Activated naive CD8-positive, alpha-beta T cell treated with anti-CD3 and anti-CD28 coated beads, Interleukin-2, amount 10 ng/mL, durations not matched to agents 7 days and 5 days (primary cell): ENCODE measurements at regions not wholly inside any gene's neighbourhood (a gene's known extent, or its start where the extent isn't known, plus 50 kb on each side); places are given as distances from the start of the nearest gene placed in this dataset.
A peak's percentile ranks its signal among the peaks of the same experiment; 100 is the strongest.

Source experiments
- ATAC-seq: fragments of 150-1000 bp; cut with Tn5 transposase; one replicate; pipeline ENCODE4 v1.10.0; 2021; ENCODE audit warnings: low read depth, moderate library complexity
- POLR2A ChIA-PET: fragments of 350-600 bp; sonication (Branson Sonifier 250); formaldehyde crosslinking; loops from one replicate; lab custom pipeline; 2021; ENCODE audit warnings: antibody characterized with exemption; lab: Charles Lee
- DNase-seq: peaks from one replicate; pipeline ENCODE4 v3.0.0; 2021
- H3K27ac Mint-ChIP-seq: one replicate; pipeline ENCODE4 v1.8.0; 2022; ENCODE audit warnings: mild to moderate bottlenecking, mixed read lengths
- H3K27me3 Mint-ChIP-seq: one replicate; pipeline ENCODE4 v1.8.0; 2022; ENCODE audit warnings: mild to moderate bottlenecking, moderate library complexity, mixed read lengths
- H3K36me3 Mint-ChIP-seq: one replicate; pipeline ENCODE4 v1.8.0; 2021; ENCODE audit warnings: mild to moderate bottlenecking, mixed read lengths
- H3K4me1 Mint-ChIP-seq: one replicate; pipeline ENCODE4 v1.8.0; 2021; ENCODE audit warnings: mixed read lengths
- H3K4me3 Mint-ChIP-seq: one replicate; pipeline ENCODE4 v1.8.0; 2022; ENCODE audit warnings: mild to moderate bottlenecking, moderate library complexity, mixed read lengths
- H3K9me3 Mint-ChIP-seq: one replicate; pipeline ENCODE4 v1.8.0; 2021; ENCODE audit warnings: mixed read lengths

- H3K27ac Mint-ChIP-seq = no peak overlapping the region
- no peaks in the 10 kb centered on the region for H3K4me1 Mint-ChIP-seq
- peaks cover 53% of the 10 kb centered on the region for H3K27me3 Mint-ChIP-seq
- H3K36me3 Mint-ChIP-seq = no peaks in the 10 kb centered on the region
- DNase-seq (no peak), ATAC-seq (no peak)
- H3K4me3 Mint-ChIP-seq = no peak overlapping the region
- H3K9me3 Mint-ChIP-seq = no peaks in the 10 kb centered on the region
- POLR2A ChIA-PET = no interaction called here
Observed at GRCh38 chr14:106821119-106821518, 1294.7 kb downstream of the TMEM121 start.

- POLR2A ChIA-PET = no interaction called here
- DNase-seq = no peak
- no peaks in the 10 kb centered on the region for H3K9me3 Mint-ChIP-seq
- H3K4me1 Mint-ChIP-seq = no peaks in the 10 kb centered on the region
- H3K27ac Mint-ChIP-seq = no peak overlapping the region
- H3K36me3 Mint-ChIP-seq = no peaks in the 10 kb centered on the region
- no peak overlapping the region for H3K4me3 Mint-ChIP-seq
- peaks cover 48% of the 10 kb centered on the region for H3K27me3 Mint-ChIP-seq
- no peak for ATAC-seq
Observed at GRCh38 chr14:106822905-106823304, 1296.5 kb downstream of the TMEM121 start.

- H3K4me1 Mint-ChIP-seq = no peaks in the 10 kb centered on the region
- H3K27me3 Mint-ChIP-seq = peaks cover 44% of the 10 kb centered on the region
- ATAC-seq (no peak), DNase-seq (no peak)
- no peak overlapping the region for H3K27ac Mint-ChIP-seq
- H3K4me3 Mint-ChIP-seq = no peak overlapping the region
- no peaks in the 10 kb centered on the region for H3K9me3 Mint-ChIP-seq
- no peaks in the 10 kb centered on the region for H3K36me3 Mint-ChIP-seq
- POLR2A ChIA-PET = no interaction called here
Observed at GRCh38 chr14:106823552-106823951, 1297.2 kb downstream of the TMEM121 start.

GRCh38 chr14:106826833-106827369 lies 1300.5 kb downstream of the TMEM121 start:
- POLR2A ChIA-PET = no interaction called here
- H3K4me1 Mint-ChIP-seq = peaks cover 2% of the 10 kb centered on the region
- no peak overlapping the region for H3K4me3 Mint-ChIP-seq
- DNase-seq = no peak
- H3K9me3 Mint-ChIP-seq = no peaks in the 10 kb centered on the region
- no peak for ATAC-seq
- H3K27ac Mint-ChIP-seq = no peak overlapping the region
- H3K27me3 Mint-ChIP-seq = peaks cover 30% of the 10 kb centered on the region
- H3K36me3 Mint-ChIP-seq = no peaks in the 10 kb centered on the region

GRCh38 chr14:106831322-106831720 lies 1304.9 kb downstream of the TMEM121 start:
- Mint-ChIP-seq H3K36me3 (no peaks in the 10 kb centered on the region), H3K4me3 (no peak overlapping the region), H3K27ac (no peak overlapping the region), H3K4me1 (peaks cover 2% of the 10 kb centered on the region), H3K27me3 (peaks cover 25% of the 10 kb centered on the region), H3K9me3 (no peaks in the 10 kb centered on the region)
- DNase-seq (peak; percentile 72), ATAC-seq (no peak)
- POLR2A ChIA-PET = no interaction called here

GRCh38 chr14:106837870-106838269 lies 1311.5 kb downstream of the TMEM121 start:
- H3K4me1 Mint-ChIP-seq = peaks cover 4% of the 10 kb centered on the region
- no peak overlapping the region for H3K27ac Mint-ChIP-seq
- H3K27me3 Mint-ChIP-seq = peaks cover 18% of the 10 kb centered on the region
- ATAC-seq = no peak
- H3K4me3 Mint-ChIP-seq = no peak overlapping the region
- no peaks in the 10 kb centered on the region for H3K36me3 Mint-ChIP-seq
- POLR2A ChIA-PET = no interaction called here
- no peaks in the 10 kb centered on the region for H3K9me3 Mint-ChIP-seq
- no peak for DNase-seq

- H3K4me1 Mint-ChIP-seq = peaks cover 15% of the 10 kb centered on the region
- no peak overlapping the region for H3K4me3 Mint-ChIP-seq
- no peak overlapping the region for H3K27ac Mint-ChIP-seq
- H3K36me3 Mint-ChIP-seq = no peaks in the 10 kb centered on the region
- no peaks in the 10 kb centered on the region for H3K9me3 Mint-ChIP-seq
- no peak for ATAC-seq
- POLR2A ChIA-PET = no interaction called here
- peaks cover 8% of the 10 kb centered on the region for H3K27me3 Mint-ChIP-seq
- DNase-seq = no peak
Observed at GRCh38 chr14:106838991-106839769, 1312.8 kb downstream of the TMEM121 start.

GRCh38 chr14:106840258-106840657 lies 1313.9 kb downstream of the TMEM121 start:
- Mint-ChIP-seq H3K36me3 (no peaks in the 10 kb centered on the region), H3K27me3 (peaks cover 6% of the 10 kb centered on the region), H3K27ac (no peak overlapping the region), H3K4me3 (no peak overlapping the region), H3K9me3 (no peaks in the 10 kb centered on the region), H3K4me1 (peaks cover 15% of the 10 kb centered on the region)
- DNase-seq = no peak
- POLR2A ChIA-PET = no interaction called here
- peak; percentile 55 for ATAC-seq

- Mint-ChIP-seq H3K9me3 (no peaks in the 10 kb centered on the region), H3K4me1 (peaks cover 20% of the 10 kb centered on the region), H3K27me3 (no peaks in the 10 kb centered on the region), H3K27ac (no peak overlapping the region), H3K36me3 (no peaks in the 10 kb centered on the region), H3K4me3 (no peak overlapping the region)
- POLR2A ChIA-PET = no interaction called here
- no peak for ATAC-seq
- DNase-seq = no peak
Observed at GRCh38 chr14:106840991-106841390, 1314.6 kb downstream of the TMEM121 start.

GRCh38 chr14:106841701-106842100 lies 1315.3 kb downstream of the TMEM121 start:
- Mint-ChIP-seq H3K4me1 (peaks cover 27% of the 10 kb centered on the region), H3K9me3 (no peaks in the 10 kb centered on the region), H3K4me3 (no peak overlapping the region), H3K27me3 (peaks cover 5% of the 10 kb centered on the region), H3K36me3 (no peaks in the 10 kb centered on the region), H3K27ac (no peak overlapping the region)
- DNase-seq (no peak), ATAC-seq (no peak)
- POLR2A ChIA-PET = no interaction called here

- POLR2A ChIA-PET = no interaction called here
- H3K36me3 Mint-ChIP-seq = no peaks in the 10 kb centered on the region
- peak overlapping the region; percentile 30 for H3K27ac Mint-ChIP-seq
- ATAC-seq (no peak), DNase-seq (no peak)
- H3K4me1 Mint-ChIP-seq = peaks cover 27% of the 10 kb centered on the region
- no peak overlapping the region for H3K4me3 Mint-ChIP-seq
- H3K27me3 Mint-ChIP-seq = peaks cover 5% of the 10 kb centered on the region
- no peaks in the 10 kb centered on the region for H3K9me3 Mint-ChIP-seq
Observed at GRCh38 chr14:106842687-106843086, 1316.3 kb downstream of the TMEM121 start.

GRCh38 chr14:106843386-106843785 lies 1317.0 kb downstream of the TMEM121 start:
- DNase-seq (no peak), ATAC-seq (no peak)
- Mint-ChIP-seq H3K4me1 (peaks cover 29% of the 10 kb centered on the region), H3K36me3 (no peaks in the 10 kb centered on the region), H3K9me3 (no peaks in the 10 kb centered on the region), H3K27ac (peak overlapping the region; percentile 82), H3K4me3 (peak overlapping the region; percentile 92), H3K27me3 (peaks cover 5% of the 10 kb centered on the region)
- POLR2A ChIA-PET = interaction anchor here (0.9 kb wide), 1 partner anchor 30 kb away, joined by 3 read pairs; no protein-coding TSS in a partner anchor

GRCh38 chr14:106843951-106844483 lies 1317.6 kb downstream of the TMEM121 start:
- POLR2A ChIA-PET = interaction anchor here (0.6 to 0.9 kb wide), 2 partner anchors 29 to 858 kb away, joined by 3 read pairs; no protein-coding TSS in a partner anchor
- Mint-ChIP-seq H3K4me1 (peaks cover 31% of the 10 kb centered on the region), H3K27me3 (peaks cover 5% of the 10 kb centered on the region), H3K27ac (peak overlapping the region; percentile 82), H3K36me3 (no peaks in the 10 kb centered on the region), H3K9me3 (no peaks in the 10 kb centered on the region), H3K4me3 (peak overlapping the region; percentile 92)
- DNase-seq = peak; percentile 46
- ATAC-seq = no peak
